ENCODE measurements at regions not wholly inside any gene's neighbourhood (a gene's known extent, or its start where the extent isn't known, plus 50 kb on each side); places are given as distances from the start of the nearest gene placed in this dataset.

DNA sequence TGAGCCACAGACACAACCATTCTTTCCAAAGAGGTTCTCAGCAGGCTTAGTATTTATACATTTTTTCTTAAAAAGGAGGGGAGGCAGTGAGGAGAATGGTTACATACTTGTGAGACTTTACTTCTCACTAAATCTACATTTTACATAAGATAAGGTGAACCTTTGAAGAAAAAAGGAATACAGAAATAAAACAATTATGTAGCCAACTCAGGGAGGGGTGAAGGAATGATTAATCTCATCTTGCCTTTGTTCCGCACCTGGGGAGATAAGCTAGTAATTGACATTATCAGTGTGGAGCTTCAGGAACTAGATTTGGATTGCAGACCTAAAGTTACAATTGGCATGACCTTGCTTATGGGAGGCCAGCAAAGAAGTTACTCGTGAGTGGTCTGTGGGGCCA, 221.8 kb upstream of the GGTLC1 start:
- H3K27me3 ChIP-seq (ENCODE audit: control insufficient read depth in 1 of 2, insufficient read depth in 2 of 2, low read length in 2 of 2), result peaks cover 0 to 3% of the 10 kb centered on the region in 2 donors
- no peak overlapping the region for H3K27ac ChIP-seq (ENCODE audit: low read depth, low read length)
- H3K36me3 ChIP-seq (ENCODE audit: control insufficient read depth in 1 of 2, insufficient read depth in 2 of 2, low read length in 2 of 2), result no peaks in the 10 kb centered on the region
- H3K9ac ChIP-seq (ENCODE audit: low read depth in 1 of 2, low read length in 2 of 2), result no peak overlapping the region
- no peak overlapping the region for H3K4me3 ChIP-seq (ENCODE audit: low read depth in 1 of 2, low read length in 2 of 2)
- no peaks in the 10 kb centered on the region for H3K4me1 ChIP-seq (ENCODE audit: control insufficient read depth in 1 of 2, insufficient read depth in 2 of 2, low read length in 2 of 2)
- H3K9me3 ChIP-seq (ENCODE audit: control insufficient read depth in 1 of 2, low read length in 2 of 2), result peaks cover 2 to 8% of the 10 kb centered on the region in 2 donors

- Histone ChIP-seq H3K9ac (ENCODE audit: low read depth in 1 of 2, low read length in 2 of 2) (no peak overlapping the region), H3K9me3 (ENCODE audit: control insufficient read depth in 1 of 2, low read length in 2 of 2) (peaks cover 2 to 8% of the 10 kb centered on the region in 2 donors), H3K4me1 (ENCODE audit: control insufficient read depth in 1 of 2, insufficient read depth in 2 of 2, low read length in 2 of 2) (no peaks in the 10 kb centered on the region), H3K27me3 (ENCODE audit: control insufficient read depth in 1 of 2, insufficient read depth in 2 of 2, low read length in 2 of 2) (peaks cover 0 to 3% of the 10 kb centered on the region in 2 donors), H3K4me3 (ENCODE audit: low read depth in 1 of 2, low read length in 2 of 2) (no peak overlapping the region), H3K36me3 (ENCODE audit: control insufficient read depth in 1 of 2, insufficient read depth in 2 of 2, low read length in 2 of 2) (no peaks in the 10 kb centered on the region), H3K27ac (ENCODE audit: low read depth, low read length) (no peak overlapping the region)
Measured at GRCh38 chr20:24208652-24209051, 220.1 kb upstream of the GGTLC1 start.

DNA sequence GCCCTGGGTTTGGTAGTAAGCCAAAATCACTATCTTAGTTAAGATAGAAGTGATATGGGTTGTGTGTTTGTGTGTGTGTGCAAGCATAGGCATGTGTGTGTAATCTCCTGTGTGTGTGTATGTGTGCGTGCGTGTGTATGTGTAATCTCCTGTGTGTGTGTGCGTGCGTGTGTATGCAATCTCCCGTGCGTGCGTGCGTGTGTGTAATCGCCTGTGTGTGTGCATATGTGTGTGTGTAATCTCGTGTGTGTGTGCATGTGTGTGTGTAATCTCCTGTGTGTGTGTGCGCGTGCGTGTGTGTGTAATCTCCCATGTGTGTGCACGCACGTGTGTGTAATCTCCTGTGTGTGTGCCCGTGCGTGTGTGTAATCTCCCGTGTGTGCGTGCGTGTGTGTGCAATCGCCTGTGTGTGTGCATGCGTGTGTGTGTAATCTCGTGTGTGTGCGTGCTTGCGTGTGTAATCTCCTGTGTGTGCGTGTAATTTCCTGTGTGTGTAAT, 219.3 kb upstream of the GGTLC1 start:
- Histone ChIP-seq H3K9ac (ENCODE audit: low read depth in 1 of 2, low read length in 2 of 2) (no peak overlapping the region), H3K4me1 (ENCODE audit: control insufficient read depth in 1 of 2, insufficient read depth in 2 of 2, low read length in 2 of 2) (no peaks in the 10 kb centered on the region), H3K36me3 (ENCODE audit: control insufficient read depth in 1 of 2, insufficient read depth in 2 of 2, low read length in 2 of 2) (no peaks in the 10 kb centered on the region), H3K27me3 (ENCODE audit: control insufficient read depth in 1 of 2, insufficient read depth in 2 of 2, low read length in 2 of 2) (peaks cover 0 to 3% of the 10 kb centered on the region in 2 donors), H3K4me3 (ENCODE audit: low read depth in 1 of 2, low read length in 2 of 2) (no peak overlapping the region), H3K9me3 (ENCODE audit: control insufficient read depth in 1 of 2, low read length in 2 of 2) (peaks cover 2 to 8% of the 10 kb centered on the region in 2 donors), H3K27ac (ENCODE audit: low read depth, low read length) (no peak overlapping the region)

GRCh38 chr20:24206995-24207394, 218.4 kb upstream of the GGTLC1 start:
- H3K9ac ChIP-seq (ENCODE audit: low read depth in 1 of 2, low read length in 2 of 2), result no peak overlapping the region
- H3K9me3 ChIP-seq (ENCODE audit: control insufficient read depth in 1 of 2, low read length in 2 of 2), result peaks cover 2 to 8% of the 10 kb centered on the region in 2 donors
- H3K36me3 ChIP-seq (ENCODE audit: control insufficient read depth in 1 of 2, insufficient read depth in 2 of 2, low read length in 2 of 2), result no peaks in the 10 kb centered on the region
- no peaks in the 10 kb centered on the region for H3K4me1 ChIP-seq (ENCODE audit: control insufficient read depth in 1 of 2, insufficient read depth in 2 of 2, low read length in 2 of 2)
- H3K27me3 ChIP-seq (ENCODE audit: control insufficient read depth in 1 of 2, insufficient read depth in 2 of 2, low read length in 2 of 2), result peaks cover 0 to 3% of the 10 kb centered on the region in 2 donors
- H3K4me3 ChIP-seq (ENCODE audit: low read depth in 1 of 2, low read length in 2 of 2), result no peak overlapping the region
- H3K27ac ChIP-seq (ENCODE audit: low read depth, low read length), result no peak overlapping the region

DNA sequence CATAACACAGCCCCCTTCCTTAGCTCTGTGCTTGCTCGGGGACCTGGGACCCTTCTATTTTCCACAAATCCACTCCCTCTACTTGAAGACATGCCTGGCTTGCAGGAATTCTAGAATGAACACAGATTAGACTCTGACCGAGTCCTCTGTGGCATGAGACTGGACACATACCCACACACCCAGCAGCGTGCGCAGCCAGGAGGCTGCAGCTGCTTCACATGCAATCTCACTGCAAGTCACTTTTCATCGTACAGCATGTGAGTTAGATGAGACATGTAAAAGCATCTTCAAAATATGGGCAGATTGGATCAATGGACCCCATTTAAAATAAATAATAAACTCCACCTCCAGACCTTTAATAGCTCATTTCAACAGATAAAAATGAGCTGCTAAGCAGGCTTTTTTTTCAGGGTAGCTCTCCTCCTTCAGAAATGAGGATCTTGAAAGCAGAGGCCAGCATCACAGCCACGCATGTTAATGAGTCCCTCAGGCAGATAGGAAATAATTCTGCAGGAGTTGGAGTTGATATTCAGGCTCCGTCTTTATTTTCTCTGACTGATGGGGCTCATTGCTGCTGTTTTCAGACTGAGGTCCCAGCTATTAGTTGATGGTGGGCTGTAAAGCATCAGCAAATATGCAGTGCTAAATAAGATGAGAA, 215.1 kb upstream of the GGTLC1 start:
- no peak overlapping the region for H3K4me3 ChIP-seq (ENCODE audit: low read depth in 1 of 2, low read length in 2 of 2)
- no peak overlapping the region for H3K27ac ChIP-seq (ENCODE audit: low read depth, low read length)
- no peak overlapping the region for H3K9ac ChIP-seq (ENCODE audit: low read depth in 1 of 2, low read length in 2 of 2)
- H3K9me3 ChIP-seq (ENCODE audit: control insufficient read depth in 1 of 2, low read length in 2 of 2), result peaks cover 2 to 8% of the 10 kb centered on the region in 2 donors
- no peaks in the 10 kb centered on the region for H3K27me3 ChIP-seq (ENCODE audit: control insufficient read depth in 1 of 2, insufficient read depth in 2 of 2, low read length in 2 of 2)
- H3K36me3 ChIP-seq (ENCODE audit: control insufficient read depth in 1 of 2, insufficient read depth in 2 of 2, low read length in 2 of 2), result no peaks in the 10 kb centered on the region
- H3K4me1 ChIP-seq (ENCODE audit: control insufficient read depth in 1 of 2, insufficient read depth in 2 of 2, low read length in 2 of 2), result no peaks in the 10 kb centered on the region

DNA sequence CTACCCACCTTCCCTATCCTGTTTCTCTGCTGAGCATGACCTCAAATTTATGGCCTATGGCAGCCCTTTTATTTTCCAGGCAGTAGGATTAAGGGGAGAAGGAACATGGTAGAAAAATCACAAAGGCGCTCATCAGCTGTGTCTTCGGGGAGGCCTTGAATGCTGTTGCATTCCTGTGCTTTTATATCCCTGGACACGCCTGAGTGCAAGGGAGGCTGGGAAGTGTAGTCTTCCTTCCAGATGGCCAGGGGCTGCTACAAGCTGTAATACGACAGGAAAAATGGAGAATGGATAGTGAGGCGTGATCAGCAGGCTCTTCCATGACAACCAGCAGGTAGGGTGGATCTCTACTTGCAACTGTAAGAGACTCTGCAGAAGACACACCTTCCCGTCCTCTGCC, 210.9 kb upstream of the GGTLC1 start:
- Histone ChIP-seq H3K9me3 (ENCODE audit: control insufficient read depth in 1 of 2, low read length in 2 of 2) (no peaks in the 10 kb centered on the region), H3K9ac (ENCODE audit: low read depth in 1 of 2, low read length in 2 of 2) (no peak overlapping the region), H3K4me1 (ENCODE audit: control insufficient read depth in 1 of 2, insufficient read depth in 2 of 2, low read length in 2 of 2) (no peaks in the 10 kb centered on the region), H3K27ac (ENCODE audit: low read depth, low read length) (no peak overlapping the region), H3K27me3 (ENCODE audit: control insufficient read depth in 1 of 2, insufficient read depth in 2 of 2, low read length in 2 of 2) (no peaks in the 10 kb centered on the region), H3K36me3 (ENCODE audit: control insufficient read depth in 1 of 2, insufficient read depth in 2 of 2, low read length in 2 of 2) (no peaks in the 10 kb centered on the region), H3K4me3 (ENCODE audit: low read depth in 1 of 2, low read length in 2 of 2) (no peak overlapping the region)

DNA sequence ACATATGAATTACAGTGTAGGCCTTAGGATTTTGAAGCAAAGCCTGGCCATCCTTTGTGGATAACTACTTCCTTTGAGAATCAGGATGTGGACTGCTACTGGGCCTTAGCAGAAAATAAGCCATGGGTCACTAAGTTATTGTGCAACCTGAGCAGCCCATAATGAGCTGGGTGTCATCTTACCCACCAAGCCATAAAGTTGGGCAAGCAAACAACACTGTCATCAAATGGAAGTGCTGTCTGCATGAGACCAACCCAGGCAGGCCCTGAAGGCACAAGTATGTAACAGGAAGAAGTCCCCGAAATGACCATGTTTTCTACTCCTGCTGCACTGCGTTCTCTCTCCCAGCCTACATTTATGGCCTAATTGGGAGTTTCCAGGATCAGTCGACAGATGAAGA, 205.6 kb upstream of the GGTLC1 start:
- Histone ChIP-seq H3K9ac (ENCODE audit: low read depth in 1 of 2, low read length in 2 of 2) (no peak overlapping the region), H3K27ac (ENCODE audit: low read depth, low read length) (no peak overlapping the region), H3K4me1 (ENCODE audit: control insufficient read depth in 1 of 2, insufficient read depth in 2 of 2, low read length in 2 of 2) (no peaks in the 10 kb centered on the region)

DNA sequence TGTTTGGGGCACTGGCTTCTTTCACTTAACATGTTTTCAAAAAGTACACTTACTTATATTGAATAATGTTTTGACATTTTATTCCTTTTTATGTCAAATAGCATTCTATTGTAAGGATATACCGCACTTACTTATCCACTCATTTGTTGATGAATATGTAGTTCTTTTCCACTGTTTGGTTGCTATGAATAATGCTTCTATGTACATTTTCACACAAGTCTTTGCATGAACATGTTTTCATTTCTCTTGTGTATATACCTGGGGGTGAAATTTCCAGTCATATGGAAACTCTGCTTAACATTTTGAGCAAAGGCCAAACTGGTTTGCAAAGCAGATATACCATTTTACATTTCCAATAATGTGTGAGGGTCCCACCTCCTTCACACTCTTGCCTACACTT, 202.3 kb upstream of the GGTLC1 start:
- H3K36me3 ChIP-seq (ENCODE audit: control insufficient read depth in 1 of 2, insufficient read depth in 2 of 2, low read length in 2 of 2), result no peaks in the 10 kb centered on the region
- H3K27ac ChIP-seq (ENCODE audit: low read depth, low read length), result no peak overlapping the region
- H3K4me3 ChIP-seq (ENCODE audit: low read depth in 1 of 2, low read length in 2 of 2), result no peak overlapping the region
- no peaks in the 10 kb centered on the region for H3K9me3 ChIP-seq (ENCODE audit: control insufficient read depth in 1 of 2, low read length in 2 of 2)
- no peaks in the 10 kb centered on the region for H3K4me1 ChIP-seq (ENCODE audit: control insufficient read depth in 1 of 2, insufficient read depth in 2 of 2, low read length in 2 of 2)
- H3K9ac ChIP-seq (ENCODE audit: low read depth in 1 of 2, low read length in 2 of 2), result no peak overlapping the region
- no peaks in the 10 kb centered on the region for H3K27me3 ChIP-seq (ENCODE audit: control insufficient read depth in 1 of 2, insufficient read depth in 2 of 2, low read length in 2 of 2)

More for the DNA sequence above, 205.6 kb upstream of the GGTLC1 start:
- no peaks in the 10 kb centered on the region for H3K36me3 ChIP-seq (ENCODE audit: control insufficient read depth in 1 of 2, insufficient read depth in 2 of 2, low read length in 2 of 2)
- H3K27me3 ChIP-seq (ENCODE audit: control insufficient read depth in 1 of 2, insufficient read depth in 2 of 2, low read length in 2 of 2), result no peaks in the 10 kb centered on the region
- no peak overlapping the region for H3K4me3 ChIP-seq (ENCODE audit: low read depth in 1 of 2, low read length in 2 of 2)
- H3K9me3 ChIP-seq (ENCODE audit: control insufficient read depth in 1 of 2, low read length in 2 of 2), result no peaks in the 10 kb centered on the region

- H3K4me1 ChIP-seq (ENCODE audit: control insufficient read depth in 1 of 2, insufficient read depth in 2 of 2, low read length in 2 of 2), result no peaks in the 10 kb centered on the region
- H3K9me3 ChIP-seq (ENCODE audit: control insufficient read depth in 1 of 2, low read length in 2 of 2), result no peaks in the 10 kb centered on the region
- H3K27ac ChIP-seq (ENCODE audit: low read depth, low read length), result no peak overlapping the region
- no peak overlapping the region for H3K4me3 ChIP-seq (ENCODE audit: low read depth in 1 of 2, low read length in 2 of 2)
- H3K9ac ChIP-seq (ENCODE audit: low read depth in 1 of 2, low read length in 2 of 2), result no peak overlapping the region
- no peaks in the 10 kb centered on the region for H3K27me3 ChIP-seq (ENCODE audit: control insufficient read depth in 1 of 2, insufficient read depth in 2 of 2, low read length in 2 of 2)
- H3K36me3 ChIP-seq (ENCODE audit: control insufficient read depth in 1 of 2, insufficient read depth in 2 of 2, low read length in 2 of 2), result no peaks in the 10 kb centered on the region
Measured at GRCh38 chr20:24185791-24186190, 197.2 kb upstream of the GGTLC1 start.

GRCh38 chr20:24181151-24181550, 192.6 kb upstream of the GGTLC1 start:
- H3K4me3 ChIP-seq (ENCODE audit: low read depth in 1 of 2, low read length in 2 of 2), result no peak overlapping the region
- H3K4me1 ChIP-seq (ENCODE audit: control insufficient read depth in 1 of 2, insufficient read depth in 2 of 2, low read length in 2 of 2), result no peaks in the 10 kb centered on the region
- H3K27ac ChIP-seq (ENCODE audit: low read depth, low read length), result no peak overlapping the region
- no peak overlapping the region for H3K9ac ChIP-seq (ENCODE audit: low read depth in 1 of 2, low read length in 2 of 2)
- H3K36me3 ChIP-seq (ENCODE audit: control insufficient read depth in 1 of 2, insufficient read depth in 2 of 2, low read length in 2 of 2), result no peaks in the 10 kb centered on the region
- no peaks in the 10 kb centered on the region for H3K27me3 ChIP-seq (ENCODE audit: control insufficient read depth in 1 of 2, insufficient read depth in 2 of 2, low read length in 2 of 2)
- no peaks in the 10 kb centered on the region for H3K9me3 ChIP-seq (ENCODE audit: control insufficient read depth in 1 of 2, low read length in 2 of 2)

Measured in duodenal mucosa (tissue), 2 donors.